Parathyroid adenoma (tissue), 2 donors: ENCODE measurements at regions not wholly inside any gene's neighbourhood (a gene's known extent, or its start where the extent isn't known, plus 50 kb on each side); places are given as distances from the start of the nearest gene placed in this dataset.

Experiments used
- H2AFZ ChIP-seq: fragments of 300-600 bp; sonication (generic); one replicate; pipeline ENCODE4 v1.7.0; 2017; ENCODE audit warnings: antibody characterized with exemption, mild to moderate bottlenecking
- H3K27ac ChIP-seq: fragments of 300-600 bp; sonication (generic); one replicate; pipeline ENCODE4 v1.7.0; 2017
- H3K27me3 ChIP-seq: fragments of 300-600 bp; sonication (generic); one replicate; pipeline ENCODE4 v1.7.0; 2017; ENCODE audit warnings: low read length; ENCODE audit not compliant: control insufficient read depth, insufficient read depth
- H3K36me3 ChIP-seq: fragments of 300-600 bp; sonication (generic); one replicate; pipeline ENCODE4 v1.7.0; 2017; ENCODE audit warnings: low read length; ENCODE audit not compliant: control insufficient read depth, insufficient read depth
- H3K4me1 ChIP-seq: fragments of 300-600 bp; sonication (generic); one replicate; pipeline ENCODE4 v1.7.0; 2017; ENCODE audit warnings: control low read depth
- H3K4me2 ChIP-seq: fragments of 300-600 bp; sonication (generic); one replicate; pipeline ENCODE4 v1.7.0; 2017; ENCODE audit warnings: low read length
- H3K4me3 ChIP-seq: fragments of 300-600 bp; sonication (generic); one replicate; pipeline ENCODE4 v1.7.0; 2017; ENCODE audit warnings: low read depth, low read length
- H3K79me2 ChIP-seq: fragments of 300-600 bp; sonication (generic); one replicate; pipeline ENCODE4 v1.7.0; 2017; ENCODE audit warnings: control low read depth
- H3K9ac ChIP-seq: fragments of 300-600 bp; sonication (generic); one replicate; pipeline ENCODE4 v1.7.0; 2017; ENCODE audit warnings: mild to moderate bottlenecking
- H3K9me3 ChIP-seq: fragments of 300-600 bp; sonication (generic); one replicate; pipeline ENCODE4 v1.7.0; 2017; ENCODE audit warnings: low read length; ENCODE audit not compliant: control insufficient read depth
- CTCF ChIP-seq: fragments of 300-600 bp; sonication (generic); IDR thresholded peaks from one replicate; pipeline ENCODE4 v1.7.0; 2017; ENCODE audit warnings: antibody characterized with exemption, mild to moderate bottlenecking
- donor health status: primary hyperparathyroidism.

- H2AFZ ChIP-seq: no peak overlapping the region
- H3K79me2 ChIP-seq: no peaks in the 10 kb centered on the region
- H3K4me1 ChIP-seq: no peaks in the 10 kb centered on the region
- H3K36me3 ChIP-seq: no peaks in the 10 kb centered on the region
- no peak overlapping the region for H3K4me2 ChIP-seq
- TF ChIP-seq CTCF: no peak
- H3K27ac ChIP-seq: no peak overlapping the region
- no peaks in the 10 kb centered on the region for H3K9me3 ChIP-seq
- H3K4me3 ChIP-seq: no peak overlapping the region
- H3K27me3 ChIP-seq: no peaks in the 10 kb centered on the region
- no peak overlapping the region for H3K9ac ChIP-seq
These were observed 559.5 kb upstream of the IGFBP3 start for GRCh38 chr7:46480619-46481018.

- Histone ChIP-seq H3K79me2 (no peaks in the 10 kb centered on the region), H3K4me2 (no peak overlapping the region), H3K9me3 (no peaks in the 10 kb centered on the region), H3K27ac (no peak overlapping the region), H3K27me3 (no peaks in the 10 kb centered on the region), H3K4me1 (no peaks in the 10 kb centered on the region), H3K4me3 (no peak overlapping the region), H3K36me3 (no peaks in the 10 kb centered on the region), H3K9ac (no peak overlapping the region), H2AFZ (no peak overlapping the region)
- no peak for TF ChIP-seq CTCF
These were observed 558.6 kb upstream of the IGFBP3 start for GRCh38 chr7:46479680-46480079.

GRCh38 chr7:46478046-46478445 is 557.0 kb upstream of the IGFBP3 start:
- Histone ChIP-seq H3K36me3 (no peaks in the 10 kb centered on the region), H3K4me2 (no peak overlapping the region), H3K4me3 (no peak overlapping the region), H2AFZ (no peak overlapping the region), H3K9me3 (no peaks in the 10 kb centered on the region), H3K27me3 (no peaks in the 10 kb centered on the region), H3K79me2 (no peaks in the 10 kb centered on the region), H3K27ac (no peak overlapping the region), H3K9ac (no peak overlapping the region), H3K4me1 (no peaks in the 10 kb centered on the region)
- no peak for TF ChIP-seq CTCF

GRCh38 chr7:46468753-46469356 is 547.8 kb upstream of the IGFBP3 start:
- Histone ChIP-seq H3K4me2 (no peak overlapping the region), H3K27me3 (no peaks in the 10 kb centered on the region), H3K9me3 (peaks cover 6% of the 10 kb centered on the region), H2AFZ (no peak overlapping the region), H3K79me2 (no peaks in the 10 kb centered on the region), H3K9ac (no peak overlapping the region), H3K36me3 (no peaks in the 10 kb centered on the region), H3K4me3 (no peak overlapping the region), H3K4me1 (no peaks in the 10 kb centered on the region), H3K27ac (no peak overlapping the region)
- no peak for TF ChIP-seq CTCF

GRCh38 chr7:46463170-46463569 is 542.1 kb upstream of the IGFBP3 start:
- Histone ChIP-seq H3K27ac (no peak overlapping the region), H3K9ac (no peak overlapping the region), H3K79me2 (no peaks in the 10 kb centered on the region), H3K9me3 (no peaks in the 10 kb centered on the region), H3K36me3 (no peaks in the 10 kb centered on the region), H3K4me2 (no peak overlapping the region), H3K4me3 (no peak overlapping the region), H3K27me3 (no peaks in the 10 kb centered on the region), H3K4me1 (no peaks in the 10 kb centered on the region), H2AFZ (no peak overlapping the region)
- no peak for TF ChIP-seq CTCF
